A172 (cell line): ENCODE measurements at regions not wholly inside any gene's neighbourhood (a gene's known extent, or its start where the extent isn't known, plus 50 kb on each side); places are given as distances from the start of the nearest gene placed in this dataset.

Source experiments
- DNase-seq: peaks from one replicate; pipeline ENCODE4 v3.0.0-alpha.2; 2015; ENCODE audit warnings: low spot score

- no peak for DNase-seq
Measured at GRCh38 chr14:62087191-62087590, 325.0 kb downstream of the SNAPC1 start.

GRCh38 chr14:62093736-62094135 lies 331.5 kb downstream of the SNAPC1 start:
- no peak for DNase-seq

GRCh38 chr14:62097072-62097471 lies 334.9 kb downstream of the SNAPC1 start:
- DNase-seq: no peak

GRCh38 chr14:62097824-62098223 lies 335.6 kb downstream of the SNAPC1 start:
- no peak for DNase-seq

GRCh38 chr14:62098357-62098756 lies 336.1 kb downstream of the SNAPC1 start:
- DNase-seq: no peak

GRCh38 chr14:62099091-62099490 lies 336.9 kb downstream of the SNAPC1 start:
- DNase-seq: no peak

- no peak for DNase-seq
Measured at GRCh38 chr14:62101189-62101588, 339.0 kb downstream of the SNAPC1 start.

- DNase-seq: no peak
Measured at GRCh38 chr14:62101673-62102348, 339.6 kb downstream of the SNAPC1 start.

GRCh38 chr14:62102349-62102725 lies 340.1 kb downstream of the SNAPC1 start:
- no peak for DNase-seq

- DNase-seq: no peak
Measured at GRCh38 chr14:62103464-62103863, 341.2 kb downstream of the SNAPC1 start.

GRCh38 chr14:62110941-62111340 lies 348.7 kb downstream of the SNAPC1 start:
- no peak for DNase-seq

GRCh38 chr14:62117010-62117750 lies 355.0 kb downstream of the SNAPC1 start:
- DNase-seq: no peak

- no peak for DNase-seq
Measured at GRCh38 chr14:62117751-62118105, 355.5 kb downstream of the SNAPC1 start.

GRCh38 chr14:62118461-62118860 lies 356.2 kb downstream of the SNAPC1 start:
- DNase-seq: no peak

- no peak for DNase-seq
Measured at GRCh38 chr14:62118871-62119270, 356.7 kb downstream of the SNAPC1 start.

GRCh38 chr14:62123961-62124360 lies 361.7 kb downstream of the SNAPC1 start:
- DNase-seq: no peak

- no peak for DNase-seq
Measured at GRCh38 chr14:62125793-62126192, 363.6 kb downstream of the SNAPC1 start.

GRCh38 chr14:62126879-62127478 lies 364.8 kb downstream of the SNAPC1 start:
- peak; percentile 11 for DNase-seq

- DNase-seq: no peak
Measured at GRCh38 chr14:62130441-62130840, 368.2 kb downstream of the SNAPC1 start.

GRCh38 chr14:62133776-62134550 lies 371.7 kb downstream of the SNAPC1 start:
- DNase-seq: no peak

- no peak for DNase-seq
Measured at GRCh38 chr14:62138593-62138992, 376.4 kb downstream of the SNAPC1 start.

GRCh38 chr14:62141139-62141538 lies 378.9 kb downstream of the SNAPC1 start:
- no peak for DNase-seq
